GM10266 (cell line): ENCODE measurements at regions not wholly inside any gene's neighbourhood (a gene's known extent, or its start where the extent isn't known, plus 50 kb on each side); places are given as distances from the start of the nearest gene placed in this dataset.
A peak's percentile ranks its signal among the peaks of the same experiment; 100 is the strongest.

Experiments used
- DNase-seq: peaks from one replicate; pipeline ENCODE4 v3.0.0; 2012; ENCODE audit errors: extremely low spot score
- CTCF ChIP-seq: IDR thresholded peaks from 2 replicates; pipeline ENCODE4 v1.5.1; 2012; ENCODE audit warnings: mild to moderate bottlenecking, low read depth; ENCODE audit not compliant: control insufficient read depth, insufficient read depth; ENCODE audit errors: missing control alignments

- no peak for TF ChIP-seq CTCF
- DNase-seq, result no peak
These were observed 185.2 kb downstream of the SOX9 start for GRCh38 chr17:72306037-72306436.

- DNase-seq, result no peak
- no peak for TF ChIP-seq CTCF
These were observed 187.0 kb downstream of the SOX9 start for GRCh38 chr17:72307836-72308235.

- TF ChIP-seq CTCF, result no peak
- DNase-seq, result no peak
These were observed 188.0 kb downstream of the SOX9 start for GRCh38 chr17:72308744-72309385.

GRCh38 chr17:72311004-72311403 is 190.2 kb downstream of the SOX9 start:
- no peak for TF ChIP-seq CTCF
- peak; percentile 56 for DNase-seq

- TF ChIP-seq CTCF, result no peak
- no peak for DNase-seq
These were observed 194.5 kb downstream of the SOX9 start for GRCh38 chr17:72315122-72315913.

- DNase-seq, result no peak
- TF ChIP-seq CTCF, result no peak
These were observed 197.3 kb downstream of the SOX9 start for GRCh38 chr17:72318131-72318530.

- TF ChIP-seq CTCF, result no peak
- no peak for DNase-seq
These were observed 201.1 kb downstream of the SOX9 start for GRCh38 chr17:72321896-72322295.
